VCaP (cell line): ENCODE measurements at regions not wholly inside any gene's neighbourhood (a gene's known extent, or its start where the extent isn't known, plus 50 kb on each side); places are given as distances from the start of the nearest gene placed in this dataset.

Experiments used
- H3K27ac ChIP-seq: fragments of 450-650 bp; 2 replicates; pipeline ENCODE4 v1.5.1; 2017
- TF ChIP-seq, protein P1 (sequence below): fragments of 450-650 bp; conservative IDR thresholded peaks from 2 replicates; pipeline ENCODE4 v1.5.1; 2017; ENCODE audit warnings: mild to moderate bottlenecking, moderate library complexity

DNA sequence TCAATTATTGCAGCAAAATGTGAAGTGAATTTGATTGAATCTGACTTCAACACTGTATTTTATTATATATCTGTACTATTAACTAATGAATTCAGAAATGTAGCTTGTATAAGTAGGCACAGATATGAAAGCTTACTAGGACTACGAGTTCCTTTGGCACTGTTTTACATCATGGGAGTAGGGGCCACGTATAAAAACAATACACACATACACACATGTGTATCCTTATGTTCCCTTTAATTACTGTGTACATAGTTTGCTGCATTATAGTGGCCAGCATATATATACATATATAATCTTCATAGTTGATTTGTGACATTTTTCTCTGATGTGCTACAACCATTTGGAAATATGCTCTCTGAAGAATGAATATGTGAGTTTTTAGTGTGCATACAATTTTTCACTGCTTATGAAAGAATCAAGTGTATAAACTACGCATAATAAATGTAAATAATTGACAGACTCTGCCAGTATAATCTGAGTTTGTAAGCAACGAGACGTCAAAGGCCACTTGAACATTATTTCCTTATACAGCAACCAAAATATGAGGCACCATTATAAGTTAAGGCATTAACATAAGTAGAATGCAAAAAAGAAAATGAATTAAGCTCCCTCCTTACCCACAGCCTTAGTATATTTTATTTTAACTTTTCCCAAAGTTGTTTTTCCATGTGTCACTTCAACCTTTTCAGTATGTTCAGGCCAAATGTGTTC is 98.1 kb upstream of the GALNT5 start:
- TF ChIP-seq, protein P1, sequence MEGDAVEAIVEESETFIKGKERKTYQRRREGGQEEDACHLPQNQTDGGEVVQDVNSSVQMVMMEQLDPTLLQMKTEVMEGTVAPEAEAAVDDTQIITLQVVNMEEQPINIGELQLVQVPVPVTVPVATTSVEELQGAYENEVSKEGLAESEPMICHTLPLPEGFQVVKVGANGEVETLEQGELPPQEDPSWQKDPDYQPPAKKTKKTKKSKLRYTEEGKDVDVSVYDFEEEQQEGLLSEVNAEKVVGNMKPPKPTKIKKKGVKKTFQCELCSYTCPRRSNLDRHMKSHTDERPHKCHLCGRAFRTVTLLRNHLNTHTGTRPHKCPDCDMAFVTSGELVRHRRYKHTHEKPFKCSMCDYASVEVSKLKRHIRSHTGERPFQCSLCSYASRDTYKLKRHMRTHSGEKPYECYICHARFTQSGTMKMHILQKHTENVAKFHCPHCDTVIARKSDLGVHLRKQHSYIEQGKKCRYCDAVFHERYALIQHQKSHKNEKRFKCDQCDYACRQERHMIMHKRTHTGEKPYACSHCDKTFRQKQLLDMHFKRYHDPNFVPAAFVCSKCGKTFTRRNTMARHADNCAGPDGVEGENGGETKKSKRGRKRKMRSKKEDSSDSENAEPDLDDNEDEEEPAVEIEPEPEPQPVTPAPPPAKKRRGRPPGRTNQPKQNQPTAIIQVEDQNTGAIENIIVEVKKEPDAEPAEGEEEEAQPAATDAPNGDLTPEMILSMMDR, result no peak
- no peak overlapping the region for H3K27ac ChIP-seq

DNA sequence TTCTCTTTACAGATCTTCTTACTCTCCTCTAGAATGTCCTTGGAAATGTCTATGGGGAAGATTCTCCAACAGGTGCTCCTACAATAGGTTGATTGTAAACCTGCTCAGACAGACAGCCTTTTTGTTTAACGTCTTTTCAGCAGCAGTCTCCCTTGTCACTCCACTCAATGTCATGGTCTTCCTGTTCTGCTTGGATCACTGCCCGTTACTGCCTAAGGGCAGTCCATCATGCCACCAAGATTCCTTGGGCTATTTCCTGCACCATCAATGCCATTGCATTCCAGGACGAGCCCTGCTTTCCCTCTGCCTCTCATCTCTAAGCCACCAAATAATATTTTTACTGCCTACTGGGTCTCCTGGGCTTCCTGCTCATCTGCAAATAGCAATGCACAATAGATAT is 97.4 kb upstream of the GALNT5 start:
- TF ChIP-seq, protein P1, result no peak
- no peak overlapping the region for H3K27ac ChIP-seq

DNA sequence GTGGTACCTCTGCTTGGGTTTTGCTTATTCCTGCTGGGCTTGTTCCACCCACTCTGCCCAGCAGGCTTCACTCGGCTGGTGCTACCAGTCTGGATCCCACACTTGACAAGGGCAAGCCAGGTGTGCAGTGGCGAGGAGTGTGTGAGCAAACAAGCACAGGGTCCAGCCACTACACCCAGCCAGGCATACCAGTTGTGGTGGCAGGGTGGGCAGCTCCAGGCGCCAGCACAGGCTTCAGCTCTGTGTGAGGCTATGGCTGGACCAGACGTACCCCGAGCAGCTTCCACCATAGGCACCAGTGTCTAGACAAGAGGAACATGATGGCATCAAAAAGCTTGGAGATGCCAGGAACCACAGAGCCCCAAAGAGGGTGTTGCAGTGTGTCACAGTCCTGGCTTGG is 93.1 kb upstream of the GALNT5 start:
- TF ChIP-seq, protein P1, result no peak
- no peak overlapping the region for H3K27ac ChIP-seq

DNA sequence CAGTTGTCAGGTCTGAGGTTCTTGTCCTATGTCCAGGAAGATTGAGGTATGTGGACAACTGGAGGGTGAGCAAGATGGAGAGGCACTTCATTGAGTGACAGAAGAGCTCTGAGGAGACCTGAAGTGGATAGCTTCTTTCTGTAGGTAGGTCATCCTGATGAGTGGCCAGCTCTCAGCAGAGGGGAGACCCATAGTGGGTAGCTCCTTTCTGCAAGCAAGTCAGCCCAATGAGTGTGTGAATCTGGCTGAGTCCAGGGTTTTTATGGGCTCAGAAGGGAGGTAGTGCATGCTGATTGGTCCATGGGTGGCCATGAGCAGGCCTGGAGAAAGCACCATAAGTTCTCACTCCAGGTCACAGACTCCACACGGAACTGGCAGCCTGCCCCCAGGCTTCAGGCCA is 92.6 kb upstream of the GALNT5 start:
- H3K27ac ChIP-seq, result no peak overlapping the region
- TF ChIP-seq, protein P1, result no peak

DNA sequence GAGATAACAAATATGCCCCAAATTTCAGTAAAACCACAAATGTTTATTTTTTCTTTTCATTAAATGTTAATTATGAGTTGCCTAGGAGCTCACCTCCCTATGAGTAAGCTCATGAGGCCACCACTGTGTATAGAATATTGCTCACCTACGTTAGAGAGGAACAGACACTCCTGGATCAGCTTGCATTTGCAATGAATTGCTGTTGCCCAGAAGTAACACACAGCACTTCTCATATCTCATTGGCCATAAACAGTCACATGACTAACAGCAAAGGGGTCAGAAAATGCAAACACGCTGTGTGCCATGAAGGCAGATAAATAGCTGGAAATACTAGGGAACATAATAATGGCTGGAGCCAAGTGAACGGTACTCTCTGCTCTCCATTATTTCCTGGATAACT is 89.0 kb upstream of the GALNT5 start:
- TF ChIP-seq, protein P1, result no peak
- H3K27ac ChIP-seq, result no peak overlapping the region

DNA sequence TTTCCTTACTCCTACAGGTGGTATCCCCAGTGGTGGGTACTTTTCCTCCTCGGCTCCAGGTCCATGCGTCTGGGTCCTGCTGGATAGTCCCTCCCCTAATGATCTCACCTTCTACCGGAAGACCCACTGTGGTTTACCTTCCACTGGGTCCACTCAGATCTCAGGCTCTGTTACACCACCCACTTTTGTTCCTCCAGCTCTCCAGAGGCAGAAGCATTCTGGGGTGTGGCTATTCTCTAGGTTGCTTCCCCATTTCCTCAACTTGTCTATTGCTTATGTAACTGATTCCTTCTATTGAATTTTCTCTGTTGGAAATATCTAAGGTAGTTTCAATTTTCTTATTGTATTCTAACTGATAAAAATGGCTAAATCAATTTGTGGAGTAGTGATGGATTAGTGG is 87.6 kb upstream of the GALNT5 start:
- TF ChIP-seq, protein P1, result no peak
- no peak overlapping the region for H3K27ac ChIP-seq

DNA sequence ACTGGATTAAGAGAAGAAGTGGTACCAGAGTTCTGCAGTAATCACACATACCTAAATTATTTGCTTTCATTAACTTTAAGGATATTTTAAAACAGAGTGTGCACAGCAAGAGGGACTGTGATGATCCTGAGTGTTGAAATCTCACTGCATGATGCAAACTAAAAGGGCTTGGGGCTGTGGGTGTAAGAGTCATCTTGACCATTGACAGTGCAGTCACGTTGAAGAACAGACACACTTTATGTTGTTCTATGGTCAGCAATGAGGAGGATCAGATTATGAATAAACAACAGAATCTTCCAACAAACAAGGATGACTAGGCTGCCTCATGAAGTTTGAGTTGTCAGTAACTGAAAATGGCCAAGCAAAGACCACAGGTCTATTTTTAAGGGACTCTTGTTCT is 87.2 kb upstream of the GALNT5 start:
- TF ChIP-seq, protein P1, result no peak
- no peak overlapping the region for H3K27ac ChIP-seq
